ENCODE measurements at regions not wholly inside any gene's neighbourhood (a gene's known extent, or its start where the extent isn't known, plus 50 kb on each side); places are given as distances from the start of the nearest gene placed in this dataset.
"Not testable (repeated sequence)": the region's sequence is repeated elsewhere in the genome, so short reads cannot be mapped to it uniquely, and the experiment has no call there.

GRCh38 chr2:126117886-126118285 is 538.1 kb upstream of the GYPC start:
- no peaks in the 10 kb centered on the region for H3K9me3 Mint-ChIP-seq
- no peak for DNase-seq (ENCODE audit: low read depth, low spot score)
- H3K27ac Mint-ChIP-seq (ENCODE audit: unreplicated experiment), result no peak overlapping the region
- H3K36me3 Mint-ChIP-seq (ENCODE audit: low read depth), result no peaks in the 10 kb centered on the region
- no peak overlapping the region for H3K4me3 Mint-ChIP-seq
- TF ChIP-seq CTCF (conservative IDR thresholded peaks at IDR 0.05), result no peak
- no peaks in the 10 kb centered on the region for H3K4me1 Mint-ChIP-seq
- no peaks in the 10 kb centered on the region for H3K27me3 Mint-ChIP-seq (ENCODE audit: low read depth)

GRCh38 chr2:126145752-126146151 is 510.2 kb upstream of the GYPC start:
- H3K36me3 Mint-ChIP-seq (ENCODE audit: low read depth), result peaks cover 5% of the 10 kb centered on the region
- no peak overlapping the region for H3K27ac Mint-ChIP-seq (ENCODE audit: unreplicated experiment)
- no peak for TF ChIP-seq CTCF (conservative IDR thresholded peaks at IDR 0.05)
- H3K27me3 Mint-ChIP-seq (ENCODE audit: low read depth), result no peaks in the 10 kb centered on the region
- no peaks in the 10 kb centered on the region for H3K4me1 Mint-ChIP-seq
- DNase-seq (ENCODE audit: low read depth, low spot score), result no peak
- peaks cover 6% of the 10 kb centered on the region for H3K9me3 Mint-ChIP-seq
- no peak overlapping the region for H3K4me3 Mint-ChIP-seq

GRCh38 chr2:126154256-126154785 is 501.6 kb upstream of the GYPC start:
- no peak for TF ChIP-seq CTCF (conservative IDR thresholded peaks at IDR 0.05)
- Mint-ChIP-seq H3K4me1 (peaks cover 13% of the 10 kb centered on the region), H3K27me3 (ENCODE audit: low read depth) (no peaks in the 10 kb centered on the region), H3K9me3 (peaks cover 26% of the 10 kb centered on the region), H3K27ac (ENCODE audit: unreplicated experiment) (no peak overlapping the region), H3K36me3 (ENCODE audit: low read depth) (peaks cover 12% of the 10 kb centered on the region), H3K4me3 (no peak overlapping the region)
- no peak for DNase-seq (ENCODE audit: low read depth, low spot score)

- H3K9me3 Mint-ChIP-seq; H3K4me3 Mint-ChIP-seq; H3K27ac Mint-ChIP-seq (ENCODE audit: unreplicated experiment); H3K4me1 Mint-ChIP-seq; H3K36me3 Mint-ChIP-seq (ENCODE audit: low read depth); DNase-seq (ENCODE audit: low read depth, low spot score); H3K27me3 Mint-ChIP-seq (ENCODE audit: low read depth): not testable (repeated sequence)
Measured at GRCh38 chr2:126160950-126161349, 495.0 kb upstream of the GYPC start.

- H3K36me3 Mint-ChIP-seq (ENCODE audit: low read depth), result no peaks in the 10 kb centered on the region
- H3K4me1 Mint-ChIP-seq, result no peaks in the 10 kb centered on the region
- no peak overlapping the region for H3K4me3 Mint-ChIP-seq
- TF ChIP-seq CTCF (conservative IDR thresholded peaks at IDR 0.05), result no peak
- H3K27me3 Mint-ChIP-seq (ENCODE audit: low read depth), result no peaks in the 10 kb centered on the region
- H3K9me3 Mint-ChIP-seq, result no peaks in the 10 kb centered on the region
- no peak for DNase-seq (ENCODE audit: low read depth, low spot score)
- H3K27ac Mint-ChIP-seq (ENCODE audit: unreplicated experiment), result no peak overlapping the region
Measured at GRCh38 chr2:126172631-126173184, 483.2 kb upstream of the GYPC start.

GRCh38 chr2:126175222-126175621 is 480.7 kb upstream of the GYPC start:
- TF ChIP-seq CTCF (conservative IDR thresholded peaks at IDR 0.05), result no peak
- H3K9me3 Mint-ChIP-seq, result no peaks in the 10 kb centered on the region
- H3K4me3 Mint-ChIP-seq, result no peak overlapping the region
- no peaks in the 10 kb centered on the region for H3K36me3 Mint-ChIP-seq (ENCODE audit: low read depth)
- H3K4me1 Mint-ChIP-seq, result no peaks in the 10 kb centered on the region
- H3K27me3 Mint-ChIP-seq (ENCODE audit: low read depth), result no peaks in the 10 kb centered on the region
- no peak for DNase-seq (ENCODE audit: low read depth, low spot score)
- no peak overlapping the region for H3K27ac Mint-ChIP-seq (ENCODE audit: unreplicated experiment)

Measured in neural crest cell (in vitro differentiated cells).